ENCODE measurements at regions not wholly inside any gene's neighbourhood (a gene's known extent, or its start where the extent isn't known, plus 50 kb on each side); places are given as distances from the start of the nearest gene placed in this dataset.

DNA sequence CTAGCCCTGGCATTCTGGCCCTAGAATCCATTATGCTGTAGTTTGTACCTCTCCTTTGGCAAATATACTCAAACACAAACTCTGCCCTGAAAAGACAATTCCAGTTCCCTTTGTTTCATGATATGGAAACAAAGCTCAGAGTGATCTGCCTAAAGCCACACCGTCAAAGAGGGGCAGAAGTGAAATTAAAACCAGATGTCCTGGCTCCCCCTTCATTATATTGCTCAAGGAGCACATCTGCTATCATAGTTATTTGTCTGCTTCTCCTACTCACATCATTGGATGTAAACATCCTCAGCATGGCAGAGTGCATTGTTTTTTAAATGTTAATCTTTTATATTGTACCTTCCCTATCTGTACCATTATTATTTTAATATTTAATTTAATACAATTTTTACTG lies 266.7 kb upstream of the SMARCA2 start:
- no peak for DNase-seq
- in situ Hi-C loops (cut with MboI; ENCODE audit: low pct_unique_long_range_greater_than_20kb, low sequenced_read_pairs) = no loop called here

DNA sequence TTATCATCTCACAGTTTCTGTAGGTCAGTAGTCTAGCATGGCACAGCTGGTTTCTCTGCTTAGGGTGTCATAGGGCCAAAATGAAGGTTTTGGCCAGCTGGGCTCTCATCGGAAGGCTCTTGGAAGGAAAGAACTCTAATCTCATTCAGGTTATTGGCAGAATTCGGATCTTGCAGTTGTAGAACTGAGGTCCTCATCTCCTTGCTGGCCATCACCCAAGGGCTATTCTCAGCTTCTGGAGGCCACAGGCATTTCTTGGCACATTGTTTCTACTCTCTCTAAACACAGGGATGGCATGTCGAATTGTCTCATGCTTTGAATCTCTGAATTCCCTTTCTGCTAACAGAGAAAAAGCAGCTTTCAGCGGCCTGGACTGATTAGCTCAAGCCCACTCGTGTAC lies 258.0 kb upstream of the SMARCA2 start:
- in situ Hi-C loops (cut with MboI; ENCODE audit: low pct_unique_long_range_greater_than_20kb, low sequenced_read_pairs) = no loop called here
- DNase-seq = no peak

DNA sequence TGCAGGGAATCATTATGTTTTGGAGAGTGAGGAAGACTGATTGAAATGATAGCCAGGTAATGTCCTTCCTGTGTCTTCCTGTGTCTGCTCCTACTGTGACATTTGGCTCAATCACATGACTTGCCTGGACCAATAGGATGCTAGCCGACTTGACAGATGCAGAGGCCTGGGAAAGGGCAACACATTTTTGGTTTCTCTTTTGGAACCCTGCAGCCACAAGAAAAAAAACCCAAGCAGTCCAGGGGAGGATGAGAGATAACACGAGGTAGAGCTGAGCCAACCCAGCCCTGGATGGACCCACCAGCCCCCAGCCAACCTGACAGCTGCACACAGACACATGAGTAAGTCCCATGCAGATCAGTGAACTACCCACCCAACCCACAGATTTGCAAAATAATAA lies 256.1 kb upstream of the SMARCA2 start:
- in situ Hi-C loops (cut with MboI; ENCODE audit: low pct_unique_long_range_greater_than_20kb, low sequenced_read_pairs) = no loop called here

DNA sequence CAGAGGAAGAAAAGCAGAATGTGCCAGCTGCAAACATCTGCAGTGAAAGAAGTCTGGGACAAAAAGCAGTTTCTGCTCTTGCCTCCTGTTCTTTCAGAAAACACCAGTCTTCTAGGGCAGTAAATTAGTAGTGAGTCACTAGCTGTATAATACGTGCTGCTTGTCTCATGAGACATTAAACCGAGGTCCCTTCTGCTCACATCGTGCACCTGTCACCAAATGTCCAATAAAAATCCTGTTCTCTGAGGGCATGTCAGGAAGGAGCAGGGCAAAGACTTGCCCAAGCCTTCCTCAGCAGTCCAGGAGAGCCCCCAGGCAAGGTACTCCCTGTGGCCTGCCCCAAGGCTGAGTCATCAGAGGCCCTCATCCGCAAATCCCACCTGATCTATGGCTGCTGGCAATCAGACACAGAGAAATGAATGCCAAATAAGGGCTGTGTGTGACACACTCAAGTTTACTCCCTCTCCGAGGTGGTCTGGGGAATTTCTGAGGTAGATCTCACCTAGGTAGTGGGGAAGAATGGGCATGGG lies 255.3 kb upstream of the SMARCA2 start:
- DNase-seq = no peak
- in situ Hi-C loops (cut with MboI; ENCODE audit: low pct_unique_long_range_greater_than_20kb, low sequenced_read_pairs) = no loop called here

More for the DNA sequence above, 256.1 kb upstream of the SMARCA2 start:
- no peak for DNase-seq

DNA sequence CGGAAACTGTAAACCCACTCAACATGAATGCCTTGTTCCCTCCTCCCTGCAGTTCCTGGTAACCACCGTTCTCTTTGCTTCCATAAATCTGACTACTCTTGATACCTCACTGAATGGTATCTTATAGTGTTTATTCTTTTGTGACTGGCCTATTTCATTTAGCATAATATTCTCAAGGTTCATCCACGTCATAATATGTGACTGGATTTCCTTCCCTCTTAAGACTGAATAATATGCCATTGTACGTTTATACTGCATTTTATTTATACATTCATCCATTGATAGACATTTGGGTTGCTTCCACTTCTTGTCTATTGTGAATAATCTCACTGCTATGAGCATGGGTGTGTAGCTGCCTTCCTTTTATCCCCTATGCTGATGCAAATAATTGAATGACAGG lies 253.3 kb upstream of the SMARCA2 start:
- DNase-seq = no peak
- in situ Hi-C loops (cut with MboI; ENCODE audit: low pct_unique_long_range_greater_than_20kb, low sequenced_read_pairs) = no loop called here

DNA sequence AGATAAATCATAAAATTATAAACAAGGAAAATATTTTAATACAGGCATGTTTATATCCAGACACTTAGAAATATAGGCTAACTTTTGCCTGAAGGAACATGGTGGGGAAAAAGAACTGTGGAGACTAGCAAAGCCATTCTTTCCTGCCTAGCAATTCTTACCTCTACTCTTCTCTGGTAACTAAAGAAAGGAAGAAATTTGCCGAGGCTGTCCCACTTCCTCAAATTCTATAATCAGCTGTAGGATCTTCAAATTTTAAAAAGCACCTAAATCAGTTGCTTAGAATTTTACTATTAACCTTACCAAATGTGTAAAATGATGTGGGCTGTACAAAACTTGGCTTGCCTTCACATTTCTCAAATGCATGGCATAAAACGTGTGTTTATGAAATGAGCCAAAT lies 249.1 kb upstream of the SMARCA2 start:
- DNase-seq = no peak
- in situ Hi-C loops (cut with MboI; ENCODE audit: low pct_unique_long_range_greater_than_20kb, low sequenced_read_pairs) = no loop called here

DNA sequence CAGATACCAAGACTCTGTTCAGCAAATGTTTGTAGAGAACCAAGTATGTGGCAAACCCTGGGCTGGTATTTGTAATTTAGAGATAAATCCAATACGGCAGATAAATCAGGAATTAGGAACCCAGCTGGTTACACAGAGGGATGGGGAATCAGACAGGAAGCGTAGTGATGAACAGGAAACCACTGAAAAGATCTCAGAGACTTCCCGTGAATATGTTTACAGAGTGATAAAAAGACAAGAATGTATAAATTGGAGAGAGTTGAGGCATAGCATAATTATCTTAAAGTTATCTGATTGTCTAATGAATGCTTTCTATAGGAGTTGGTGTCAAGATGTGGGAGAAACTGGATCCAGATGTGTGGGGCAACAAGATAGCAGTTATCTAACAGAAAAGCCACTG lies 246.6 kb upstream of the SMARCA2 start:
- in situ Hi-C loops (cut with MboI; ENCODE audit: low pct_unique_long_range_greater_than_20kb, low sequenced_read_pairs) = no loop called here
- no peak for DNase-seq

DNA sequence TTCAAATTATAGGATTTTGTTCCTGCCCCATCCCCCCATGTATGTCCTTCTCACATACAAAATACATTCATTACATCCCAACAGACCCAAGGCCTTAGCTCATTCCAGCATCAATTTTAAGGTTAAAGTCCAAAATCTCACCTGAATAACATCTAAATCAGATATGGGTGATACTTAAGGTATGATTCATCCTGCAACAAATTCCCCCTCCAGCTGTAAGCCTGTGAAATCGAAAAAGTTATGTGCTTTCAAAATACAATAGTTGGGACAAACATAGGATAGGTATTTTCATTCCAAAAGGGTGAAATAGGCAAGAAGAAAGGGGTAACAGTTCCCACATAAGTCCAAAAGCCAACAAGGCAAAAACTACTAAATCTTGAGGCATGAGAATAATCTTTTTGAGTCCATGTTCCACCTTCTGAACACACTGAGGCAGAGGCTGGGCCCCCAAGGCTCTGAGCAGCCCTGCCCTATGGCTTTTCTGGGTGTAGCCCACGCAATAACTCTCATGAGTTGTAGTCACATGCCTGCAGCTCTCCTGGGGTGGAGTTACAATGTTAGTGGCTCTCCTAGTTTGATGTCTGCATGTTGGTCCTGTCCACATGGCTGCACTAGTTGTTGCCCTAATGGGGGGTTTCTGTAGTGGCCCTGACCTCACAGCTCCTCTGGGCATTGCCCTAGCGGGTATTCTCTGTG lies 243.9 kb upstream of the SMARCA2 start:
- DNase-seq = no peak
- in situ Hi-C loops (cut with MboI; ENCODE audit: low pct_unique_long_range_greater_than_20kb, low sequenced_read_pairs) = no loop called here

DNA sequence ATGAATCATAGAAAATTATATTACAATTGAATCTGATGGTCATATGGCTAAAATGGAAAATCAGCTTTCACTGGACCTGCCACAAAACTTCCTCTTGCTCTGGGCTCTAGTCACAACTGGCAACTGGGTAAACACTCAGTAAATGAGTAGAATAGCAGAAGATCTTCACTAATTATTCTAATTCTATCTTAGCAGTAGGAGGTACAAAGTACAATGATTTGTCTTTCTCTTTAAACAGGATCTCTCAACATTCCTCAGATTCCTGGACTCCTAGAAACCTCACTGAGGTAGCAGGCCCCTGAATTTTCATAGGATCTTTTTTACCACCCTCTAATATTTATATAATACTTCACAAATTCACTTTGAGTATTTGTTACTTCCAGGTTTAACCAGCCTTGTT lies 239.9 kb upstream of the SMARCA2 start:
- no peak for DNase-seq
- in situ Hi-C loops (cut with MboI; ENCODE audit: low pct_unique_long_range_greater_than_20kb, low sequenced_read_pairs) = no loop called here

DNA sequence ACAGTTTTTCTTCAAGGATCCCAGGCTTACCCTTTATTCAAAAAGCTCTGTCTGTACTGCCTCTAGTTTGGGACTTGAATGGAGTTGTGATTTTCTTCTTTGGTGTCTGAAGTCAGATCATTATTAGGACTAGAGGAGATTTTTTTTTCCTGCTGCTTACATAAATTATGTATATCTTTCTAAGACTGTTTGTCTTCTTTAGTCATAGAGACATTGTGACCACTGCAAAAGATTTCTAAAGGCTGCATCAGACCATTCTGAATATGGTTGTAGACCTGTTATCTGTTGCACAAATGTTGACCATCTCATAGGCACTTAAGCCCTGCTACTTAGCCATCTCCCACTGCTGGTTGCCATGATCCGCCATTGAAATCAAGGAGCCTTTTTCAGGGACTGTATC lies 238.5 kb upstream of the SMARCA2 start:
- DNase-seq = no peak
- in situ Hi-C loops (cut with MboI; ENCODE audit: low pct_unique_long_range_greater_than_20kb, low sequenced_read_pairs) = no loop called here

DNA sequence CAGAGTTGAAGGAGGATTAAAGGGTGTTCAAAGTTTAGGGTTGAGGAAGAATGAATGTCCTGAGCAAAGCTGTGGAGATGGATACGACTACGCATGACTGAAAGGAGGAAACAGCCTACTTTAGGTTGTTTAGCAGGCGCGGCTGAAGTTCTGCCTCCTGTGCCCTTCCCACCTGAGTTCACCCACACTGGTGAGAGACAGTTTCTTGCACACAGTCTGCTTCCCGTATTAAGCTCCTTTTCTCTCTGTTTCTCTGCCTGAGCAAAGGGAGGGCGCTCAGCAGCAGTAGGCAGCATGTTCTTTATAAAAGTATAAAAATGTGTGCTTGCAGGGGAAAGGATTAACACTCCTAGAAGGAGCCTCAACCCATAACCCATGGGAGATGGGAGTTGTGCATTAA lies 224.0 kb upstream of the SMARCA2 start:
- DNase-seq = no peak
- in situ Hi-C loops (cut with MboI; ENCODE audit: low pct_unique_long_range_greater_than_20kb, low sequenced_read_pairs) = no loop called here

DNA sequence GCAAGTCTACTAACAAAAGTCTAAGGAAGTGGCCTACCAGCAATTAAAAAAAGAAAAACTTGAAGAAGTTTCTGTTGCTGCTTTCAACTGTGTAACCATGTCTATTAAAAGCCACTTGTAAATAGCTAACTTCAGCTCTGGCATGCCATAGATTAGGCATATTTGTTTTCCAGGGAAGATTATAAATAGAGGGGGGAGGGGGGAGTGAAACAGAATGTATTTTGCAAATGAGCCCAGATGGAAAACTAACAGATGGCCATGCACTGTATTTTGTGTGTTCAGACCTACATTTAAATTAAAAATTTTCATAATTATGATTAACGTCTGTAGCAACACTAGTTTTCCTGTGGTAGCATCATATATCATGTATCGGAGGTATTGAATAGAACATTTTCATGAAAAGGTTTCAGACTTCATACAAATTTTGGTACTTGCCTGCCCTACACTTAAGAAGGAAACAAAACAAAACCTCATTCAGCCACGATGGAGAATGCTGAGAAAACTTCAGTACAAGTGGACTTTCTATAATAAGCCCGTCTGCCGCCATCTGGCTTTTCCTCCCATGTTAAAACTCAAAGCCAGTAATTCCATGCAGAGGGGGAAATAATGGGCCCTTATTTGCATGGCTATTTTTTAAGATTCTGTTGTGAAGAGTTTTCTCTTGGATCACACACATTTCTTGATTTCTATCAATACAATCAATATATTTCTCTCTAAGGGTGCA lies 220.4 kb upstream of the SMARCA2 start:
- in situ Hi-C loops (cut with MboI; ENCODE audit: low pct_unique_long_range_greater_than_20kb, low sequenced_read_pairs) = no loop called here
- no peak for DNase-seq

DNA sequence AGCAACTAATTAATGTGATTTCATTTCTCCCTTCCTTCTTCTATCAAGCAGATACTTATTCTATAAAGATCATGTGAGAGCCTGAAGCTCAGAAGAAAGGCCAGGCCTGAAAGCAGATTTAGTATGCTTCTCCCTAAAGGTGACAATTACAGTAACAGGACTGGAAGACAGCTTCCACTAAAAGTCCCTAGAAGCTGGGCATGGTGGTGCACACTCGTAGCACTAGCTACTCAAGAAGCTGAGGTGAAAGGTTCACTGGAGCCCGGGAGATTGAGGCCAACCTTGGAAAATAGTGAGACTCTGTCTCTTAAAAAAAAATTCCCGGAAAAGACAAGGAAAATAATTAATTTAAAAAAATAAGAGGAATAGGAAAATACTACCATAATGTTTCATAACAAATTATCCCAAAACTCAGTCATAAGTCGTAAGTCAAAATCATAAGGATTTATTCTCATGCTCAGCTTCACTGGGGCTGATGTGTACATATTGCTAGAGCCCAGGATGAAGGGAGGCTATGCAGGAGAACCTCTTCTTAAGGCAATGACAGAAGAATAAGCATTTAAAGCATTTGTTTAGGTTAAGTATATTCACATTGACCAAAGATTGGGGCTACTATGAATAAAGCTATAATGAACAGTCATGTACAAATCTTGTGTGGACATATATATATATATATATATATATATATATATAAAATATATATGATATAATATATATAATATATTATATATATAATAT lies 210.8 kb upstream of the SMARCA2 start:
- in situ Hi-C loops (cut with MboI; ENCODE audit: low pct_unique_long_range_greater_than_20kb, low sequenced_read_pairs) = no loop called here
- DNase-seq = peak; percentile 40

DNA sequence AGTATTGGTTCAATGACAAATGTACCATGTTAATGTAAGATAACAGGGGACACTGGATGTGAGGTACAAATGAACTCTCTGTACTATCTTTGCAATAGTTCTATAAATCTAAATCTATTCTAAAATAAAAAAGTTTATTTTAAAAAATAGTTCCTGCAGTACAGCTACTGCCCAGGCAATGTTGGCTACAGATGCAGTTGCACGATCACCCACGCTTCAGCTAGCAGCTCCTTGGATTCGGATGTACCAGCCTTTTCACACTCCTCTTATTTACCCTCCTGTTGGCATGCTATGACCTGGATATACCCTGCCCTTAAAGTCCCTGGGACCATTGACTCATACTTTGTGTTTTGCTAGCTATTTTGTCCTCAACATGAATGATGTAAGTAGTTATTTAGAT lies 185.4 kb upstream of the SMARCA2 start:
- DNase-seq = no peak
- in situ Hi-C loops (cut with MboI; ENCODE audit: low pct_unique_long_range_greater_than_20kb, low sequenced_read_pairs) = no loop called here

DNA sequence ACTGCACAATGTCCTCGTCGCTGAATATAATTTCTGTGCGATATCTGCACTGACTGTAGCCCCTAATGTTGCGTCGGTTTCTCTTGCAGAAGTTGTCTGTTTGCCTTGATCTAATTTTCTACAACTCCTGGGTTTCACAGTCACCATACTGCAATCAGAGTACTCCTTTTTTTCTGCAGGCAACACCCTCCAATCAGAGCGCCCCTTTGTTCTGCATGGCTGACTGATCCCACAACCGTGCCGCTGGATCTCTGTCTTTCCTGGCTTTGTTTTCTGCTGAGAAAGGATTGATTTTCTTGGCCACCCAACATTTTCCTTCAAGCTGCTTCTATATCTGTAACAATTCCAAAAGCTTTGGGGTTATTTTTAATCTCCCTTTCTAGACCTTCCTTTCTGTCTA lies 182.2 kb upstream of the SMARCA2 start:
- DNase-seq = no peak
- in situ Hi-C loops (cut with MboI; ENCODE audit: low pct_unique_long_range_greater_than_20kb, low sequenced_read_pairs) = no loop called here

DNA sequence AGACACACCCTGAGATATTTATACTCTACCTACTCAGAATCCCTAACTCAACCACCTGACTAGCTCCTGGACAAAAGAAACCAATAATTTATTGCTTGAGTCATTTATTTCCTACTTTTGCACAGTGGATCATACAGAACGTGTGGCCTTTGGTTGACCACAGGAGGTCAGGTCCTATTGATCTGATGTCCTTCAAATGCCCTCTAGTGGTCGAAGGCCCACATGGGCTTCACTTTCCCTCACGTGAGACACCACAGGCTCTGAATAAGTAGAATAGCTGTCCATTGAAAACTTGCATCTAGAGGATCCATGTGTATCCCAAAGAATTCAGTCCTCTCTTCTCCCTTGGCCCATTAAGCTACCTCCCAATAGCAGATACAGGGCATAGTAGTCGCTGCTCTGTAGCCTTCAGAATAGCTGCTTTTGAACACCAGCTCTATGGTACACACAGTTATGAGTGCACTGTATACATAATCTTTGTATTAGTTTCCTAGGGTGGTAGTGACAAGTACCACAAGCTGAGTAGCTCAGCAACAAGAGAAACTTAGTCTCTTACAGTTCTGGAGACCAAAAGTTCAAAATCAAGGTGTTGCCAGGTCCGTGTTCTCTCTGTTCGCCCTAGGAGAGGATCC lies 177.6 kb upstream of the SMARCA2 start:
- peak; percentile 41 for DNase-seq
- in situ Hi-C loops (cut with MboI; ENCODE audit: low pct_unique_long_range_greater_than_20kb, low sequenced_read_pairs) = no loop called here

DNA sequence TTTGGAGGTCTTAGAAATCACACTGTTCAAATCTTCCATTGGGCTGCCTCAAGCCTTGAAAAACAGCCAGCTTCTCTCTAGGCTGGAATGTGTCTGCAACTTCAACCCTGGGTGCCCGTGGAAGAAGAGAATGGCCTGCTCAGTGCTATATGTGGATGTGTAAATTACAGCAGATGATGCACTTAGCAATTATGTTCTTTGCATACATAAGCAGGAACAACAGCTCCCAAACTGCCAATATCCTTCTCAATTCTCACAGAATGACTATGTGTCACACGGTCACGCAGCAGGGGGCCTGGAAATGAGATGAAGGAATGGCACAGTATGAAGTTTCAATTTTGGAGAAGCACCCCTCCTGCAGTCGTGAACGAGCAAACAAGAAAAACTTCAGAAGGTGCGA lies 175.2 kb upstream of the SMARCA2 start:
- in situ Hi-C loops (cut with MboI; ENCODE audit: low pct_unique_long_range_greater_than_20kb, low sequenced_read_pairs) = no loop called here
- no peak for DNase-seq

DNA sequence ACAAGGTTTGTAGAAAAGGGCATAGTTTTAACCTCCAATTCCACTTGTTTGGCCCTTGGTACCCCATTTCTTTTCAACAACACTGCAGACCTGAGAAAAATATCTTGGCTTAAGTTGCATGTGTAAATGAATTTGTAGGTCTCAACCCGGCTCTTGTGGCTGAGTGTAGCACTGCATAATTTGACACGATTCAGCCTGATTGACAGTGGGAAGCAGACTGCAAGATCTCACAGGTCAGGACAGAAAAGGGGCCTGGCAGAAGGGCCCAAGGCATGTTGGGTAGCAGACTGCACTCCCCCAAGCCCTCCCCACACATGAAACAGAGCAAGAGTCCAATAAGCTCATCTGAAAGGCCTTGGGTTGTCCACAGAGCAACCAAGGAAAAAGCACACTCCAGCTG lies 169.7 kb upstream of the SMARCA2 start:
- in situ Hi-C loops (cut with MboI; ENCODE audit: low pct_unique_long_range_greater_than_20kb, low sequenced_read_pairs) = no loop called here
- no peak for DNase-seq

DNA sequence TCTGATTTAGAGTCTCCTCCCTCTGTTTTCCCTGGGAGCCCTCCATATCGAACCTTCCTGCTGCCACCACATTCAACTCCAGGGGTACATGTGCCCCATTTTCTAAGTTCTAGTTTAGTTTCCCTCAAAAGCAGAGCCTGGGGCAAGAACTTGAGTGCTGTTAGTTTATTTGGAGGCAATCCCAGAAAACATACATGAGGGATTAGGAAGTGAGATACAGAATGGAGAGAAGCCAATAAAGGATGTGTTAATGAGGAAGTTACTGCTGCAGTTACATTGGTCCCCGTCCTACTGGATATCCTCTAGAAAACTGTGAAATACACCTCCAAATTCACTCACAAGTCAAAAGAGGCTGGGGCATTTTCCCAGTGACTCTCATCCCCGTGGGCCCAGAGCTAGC lies 159.4 kb upstream of the SMARCA2 start:
- in situ Hi-C loops (cut with MboI; ENCODE audit: low pct_unique_long_range_greater_than_20kb, low sequenced_read_pairs) = no loop called here

DNA sequence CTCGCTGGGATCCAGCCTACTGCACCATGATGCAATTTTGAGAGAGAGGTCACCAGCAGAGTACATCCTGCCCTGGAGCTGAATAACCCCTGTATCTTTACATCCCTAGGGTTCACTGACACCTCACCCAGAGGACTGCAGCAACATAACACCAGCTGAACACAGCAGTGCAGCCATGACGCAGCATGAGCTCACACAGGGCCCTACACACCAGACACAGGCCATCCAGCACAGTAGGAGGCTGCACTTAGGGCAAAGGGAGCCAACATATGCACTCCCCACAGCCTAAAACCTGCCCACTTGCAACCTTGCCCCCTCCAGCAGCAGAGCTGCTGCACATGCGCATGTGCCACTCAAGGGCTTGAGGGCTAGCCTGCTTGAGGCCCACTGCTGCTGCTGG lies 157.3 kb upstream of the SMARCA2 start:
- in situ Hi-C loops (cut with MboI; ENCODE audit: low pct_unique_long_range_greater_than_20kb, low sequenced_read_pairs) = no loop called here
- DNase-seq = no peak

More for the DNA sequence above, 159.4 kb upstream of the SMARCA2 start:
- no peak for DNase-seq

Data from KBM-7 (cell line).